ENCODE measurements at regions not wholly inside any gene's neighbourhood (a gene's known extent, or its start where the extent isn't known, plus 50 kb on each side); places are given as distances from the start of the nearest gene placed in this dataset.

DNA sequence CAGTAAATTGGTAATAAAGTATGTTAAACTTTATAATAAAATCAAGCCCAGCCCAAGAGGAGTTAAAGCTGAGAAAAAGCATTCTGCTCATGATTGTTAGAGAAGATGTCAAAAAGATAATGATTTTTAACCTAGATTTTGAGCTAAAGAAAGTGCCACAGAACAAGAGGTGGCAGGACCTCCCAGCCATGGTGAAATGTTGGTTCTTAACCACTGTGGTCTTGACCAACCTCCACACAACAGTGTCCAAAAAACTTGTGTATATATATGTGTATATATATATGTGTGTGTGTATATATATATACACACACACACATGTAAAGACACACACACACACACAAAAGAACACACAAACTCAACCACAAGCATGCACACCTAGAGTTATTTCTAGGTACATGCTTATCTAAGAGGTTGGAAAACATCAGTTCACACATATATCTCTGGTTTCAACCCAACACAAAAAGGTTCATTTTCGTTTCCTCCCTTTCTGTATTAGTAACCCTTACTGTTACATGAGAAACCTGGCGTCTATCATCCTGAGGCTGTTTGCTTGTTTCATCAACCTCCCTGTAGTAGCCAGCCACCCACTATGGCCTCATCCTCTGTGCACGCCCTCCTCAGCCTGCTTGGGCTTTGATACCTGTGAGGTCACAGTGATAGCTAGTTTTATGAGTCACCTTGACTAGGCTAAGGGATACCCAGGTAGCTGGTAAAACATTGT is 631.8 kb upstream of the ID2 start:
- H3K4me1 ChIP-seq (ENCODE audit: low read depth) = no peaks in the 10 kb centered on the region
- TF ChIP-seq, protein P1, sequence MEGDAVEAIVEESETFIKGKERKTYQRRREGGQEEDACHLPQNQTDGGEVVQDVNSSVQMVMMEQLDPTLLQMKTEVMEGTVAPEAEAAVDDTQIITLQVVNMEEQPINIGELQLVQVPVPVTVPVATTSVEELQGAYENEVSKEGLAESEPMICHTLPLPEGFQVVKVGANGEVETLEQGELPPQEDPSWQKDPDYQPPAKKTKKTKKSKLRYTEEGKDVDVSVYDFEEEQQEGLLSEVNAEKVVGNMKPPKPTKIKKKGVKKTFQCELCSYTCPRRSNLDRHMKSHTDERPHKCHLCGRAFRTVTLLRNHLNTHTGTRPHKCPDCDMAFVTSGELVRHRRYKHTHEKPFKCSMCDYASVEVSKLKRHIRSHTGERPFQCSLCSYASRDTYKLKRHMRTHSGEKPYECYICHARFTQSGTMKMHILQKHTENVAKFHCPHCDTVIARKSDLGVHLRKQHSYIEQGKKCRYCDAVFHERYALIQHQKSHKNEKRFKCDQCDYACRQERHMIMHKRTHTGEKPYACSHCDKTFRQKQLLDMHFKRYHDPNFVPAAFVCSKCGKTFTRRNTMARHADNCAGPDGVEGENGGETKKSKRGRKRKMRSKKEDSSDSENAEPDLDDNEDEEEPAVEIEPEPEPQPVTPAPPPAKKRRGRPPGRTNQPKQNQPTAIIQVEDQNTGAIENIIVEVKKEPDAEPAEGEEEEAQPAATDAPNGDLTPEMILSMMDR (IDR thresholded peaks at IDR 0.05) = no peak
- ATAC-seq = peak; percentile 51
- H3K9me3 ChIP-seq = no peaks in the 10 kb centered on the region
- no peaks in the 10 kb centered on the region for H3K36me3 ChIP-seq (ENCODE audit: low read depth)
- no peak for DNase-seq
- no peak overlapping the region for H3K4me3 ChIP-seq
- intact Hi-C loops (cut with DNase I, micrococcal nuclease) = no loop called here

DNA sequence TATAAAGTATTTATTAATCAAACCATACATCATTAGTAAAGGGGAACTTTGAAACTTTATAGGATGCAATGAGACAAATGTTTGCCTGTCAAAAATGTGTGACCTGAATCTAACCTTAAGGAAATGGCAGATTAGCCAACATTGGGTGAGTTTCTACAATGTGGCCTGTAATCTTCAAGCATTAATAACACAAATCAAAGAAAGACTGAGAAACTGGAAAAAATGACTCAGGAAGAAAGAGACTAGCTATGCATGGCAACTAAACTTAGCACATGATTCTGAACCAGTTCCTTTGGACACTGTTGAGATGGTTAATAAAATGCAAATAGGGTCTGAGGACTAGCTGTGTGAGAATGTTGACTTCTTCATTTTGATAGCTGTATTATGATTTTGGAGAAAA is 628.6 kb upstream of the ID2 start:
- H3K4me1 ChIP-seq (ENCODE audit: low read depth) = no peaks in the 10 kb centered on the region
- ATAC-seq = no peak
- intact Hi-C loops (cut with DNase I, micrococcal nuclease) = no loop called here

DNA sequence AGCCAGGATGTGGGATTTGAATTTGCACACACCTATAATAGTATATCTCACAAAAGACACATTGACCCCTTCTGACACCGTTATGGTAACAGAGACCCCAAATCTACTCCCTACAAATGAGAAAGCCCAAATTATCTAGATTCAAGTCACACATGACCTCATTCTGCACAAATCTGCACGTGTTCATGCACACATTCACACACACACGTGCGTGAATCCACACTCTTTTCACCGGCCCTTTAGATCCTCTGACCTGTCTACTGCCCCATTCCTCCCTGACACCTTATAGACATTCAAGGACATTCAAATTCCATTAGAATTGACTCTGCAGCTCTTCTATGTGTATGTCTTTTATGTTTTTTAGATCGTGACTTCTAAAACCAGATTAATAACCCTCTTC is 627.8 kb upstream of the ID2 start:
- H3K4me1 ChIP-seq (ENCODE audit: low read depth) = no peaks in the 10 kb centered on the region
- no peaks in the 10 kb centered on the region for H3K36me3 ChIP-seq (ENCODE audit: low read depth)
- DNase-seq (no peak), ATAC-seq (no peak)
- H3K4me3 ChIP-seq = no peak overlapping the region
- H3K9me3 ChIP-seq = no peaks in the 10 kb centered on the region
- TF ChIP-seq, protein P1 (IDR thresholded peaks at IDR 0.05) = no peak
- intact Hi-C loops (cut with DNase I, micrococcal nuclease) = no loop called here

More for the DNA sequence above, 628.6 kb upstream of the ID2 start:
- TF ChIP-seq, protein P1 (IDR thresholded peaks at IDR 0.05) = no peak
- no peak overlapping the region for H3K4me3 ChIP-seq
- no peak for DNase-seq
- no peaks in the 10 kb centered on the region for H3K9me3 ChIP-seq
- H3K36me3 ChIP-seq (ENCODE audit: low read depth) = no peaks in the 10 kb centered on the region

DNA sequence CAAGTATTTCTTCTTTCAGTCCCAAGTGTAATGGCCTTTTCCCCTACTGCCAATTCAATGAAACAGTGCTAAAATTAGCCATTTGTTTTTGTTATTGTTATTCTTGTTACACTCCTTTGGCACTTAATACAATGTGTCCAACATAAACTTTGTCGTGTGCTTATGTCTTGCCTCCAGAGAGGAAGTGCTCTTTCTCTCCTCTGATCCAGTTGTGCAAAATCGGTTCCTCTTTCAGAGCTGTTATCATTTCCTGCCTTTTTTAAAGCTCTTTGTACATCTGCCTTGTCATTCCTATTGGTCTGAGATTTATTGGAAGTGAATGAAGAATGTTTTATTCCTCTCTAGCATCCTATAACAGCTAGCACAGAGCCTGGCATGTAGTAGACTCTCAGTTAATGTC is 623.2 kb upstream of the ID2 start:
- no peaks in the 10 kb centered on the region for H3K36me3 ChIP-seq (ENCODE audit: low read depth)
- DNase-seq (no peak), ATAC-seq (no peak)
- no peak overlapping the region for H3K4me3 ChIP-seq
- TF ChIP-seq, protein P1 (IDR thresholded peaks at IDR 0.05) = no peak
- intact Hi-C loops (cut with DNase I, micrococcal nuclease) = no loop called here
- H3K4me1 ChIP-seq (ENCODE audit: low read depth) = no peaks in the 10 kb centered on the region
- H3K9me3 ChIP-seq = no peaks in the 10 kb centered on the region

DNA sequence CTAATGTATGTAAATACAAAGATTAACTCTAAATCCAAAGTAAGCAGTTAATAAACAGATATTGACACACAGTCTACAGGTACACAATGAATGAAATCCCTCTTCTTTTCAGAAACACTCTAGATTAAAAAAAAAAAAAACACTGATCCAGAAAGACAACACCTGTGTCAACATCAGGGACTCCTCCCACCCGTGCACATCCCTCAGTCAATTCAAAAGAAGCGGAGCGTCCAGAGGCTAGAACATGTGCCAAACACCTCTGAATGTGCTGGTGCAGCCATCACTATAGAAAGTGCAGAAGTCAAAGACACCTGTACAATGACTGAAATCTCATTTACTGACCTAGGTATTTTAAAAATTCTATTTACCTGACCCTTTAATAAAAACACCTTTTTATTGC is 622.6 kb upstream of the ID2 start:
- Histone ChIP-seq H3K36me3 (ENCODE audit: low read depth) (no peaks in the 10 kb centered on the region), H3K4me1 (ENCODE audit: low read depth) (no peaks in the 10 kb centered on the region), H3K9me3 (no peaks in the 10 kb centered on the region), H3K4me3 (no peak overlapping the region)
- intact Hi-C loops (cut with DNase I, micrococcal nuclease) = no loop called here
- ATAC-seq (no peak), DNase-seq (no peak)
- TF ChIP-seq, protein P1 (IDR thresholded peaks at IDR 0.05) = no peak

DNA sequence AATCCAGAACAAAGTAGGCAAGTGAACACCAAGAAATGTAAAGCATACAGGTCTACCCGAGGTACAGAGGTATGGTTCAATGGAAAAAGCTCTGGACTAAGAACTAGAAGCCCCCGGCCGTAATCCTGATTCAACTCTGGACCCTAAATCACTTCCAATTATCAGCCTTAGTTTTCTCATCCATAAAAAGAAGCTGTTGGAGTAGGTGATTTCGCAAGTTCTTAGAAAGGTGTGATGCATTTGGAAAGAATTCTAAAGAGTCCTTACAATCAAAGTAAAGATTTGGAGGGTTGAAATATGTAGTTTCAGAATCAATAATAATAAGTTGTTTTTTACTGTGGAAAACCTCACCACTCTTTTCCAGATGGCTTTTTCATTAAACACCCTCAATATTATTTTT is 622.1 kb upstream of the ID2 start:
- no peak for DNase-seq
- no peak overlapping the region for H3K4me3 ChIP-seq
- H3K9me3 ChIP-seq = no peaks in the 10 kb centered on the region
- no peak for ATAC-seq
- no peaks in the 10 kb centered on the region for H3K36me3 ChIP-seq (ENCODE audit: low read depth)
- no peaks in the 10 kb centered on the region for H3K4me1 ChIP-seq (ENCODE audit: low read depth)
- TF ChIP-seq, protein P1 (IDR thresholded peaks at IDR 0.05) = no peak
- intact Hi-C loops (cut with DNase I, micrococcal nuclease) = no loop called here

All from mucosa of descending colon (tissue), 3 donors.